ENCODE measurements at regions not wholly inside any gene's neighbourhood (a gene's known extent, or its start where the extent isn't known, plus 50 kb on each side); places are given as distances from the start of the nearest gene placed in this dataset.
"Not testable (repeated sequence)": the region's sequence is repeated elsewhere in the genome, so short reads cannot be mapped to it uniquely, and the experiment has no call there.

- DNase-seq, result no peak
Observed at GRCh38 chr10:63675171-63675570, 154.0 kb downstream of the REEP3 start.

DNA sequence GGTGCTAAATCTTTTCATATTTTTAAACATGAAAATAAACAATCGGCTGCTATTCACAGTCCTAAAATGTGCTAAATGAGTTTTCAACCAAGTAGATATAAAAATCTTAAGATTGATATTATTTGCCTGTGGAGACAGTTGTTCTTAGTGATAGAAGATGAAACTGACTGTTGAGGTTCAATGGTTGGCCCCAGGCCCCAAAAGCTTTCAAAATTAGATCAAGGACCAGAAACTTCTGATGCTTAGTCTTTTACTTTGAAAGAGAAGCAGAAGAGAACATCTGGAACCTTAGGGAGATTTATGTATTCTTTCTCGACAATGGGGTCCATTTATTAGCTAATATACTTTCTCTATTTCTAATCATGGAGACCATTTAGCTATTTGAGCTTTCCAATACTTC is 155.8 kb downstream of the REEP3 start:
- DNase-seq, result no peak

DNA sequence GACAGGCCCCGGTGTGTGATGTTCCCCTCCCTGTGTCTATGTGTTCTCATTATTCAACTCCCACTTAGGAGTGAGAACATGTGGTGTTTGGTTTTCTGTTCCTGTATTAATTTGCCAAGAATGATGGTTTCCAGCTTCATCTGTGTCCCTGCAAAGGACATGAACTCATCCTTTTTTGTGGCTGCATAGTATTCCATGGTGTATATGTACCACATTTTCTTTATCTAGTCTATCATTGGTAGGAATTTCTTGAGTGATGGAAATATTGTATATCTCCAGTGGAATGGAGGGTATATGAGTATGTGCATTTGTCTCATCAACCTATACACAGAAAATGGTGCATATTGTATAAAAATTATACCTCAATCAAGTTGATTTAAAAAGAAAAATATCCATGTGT is 159.3 kb downstream of the REEP3 start:
- DNase-seq, result not testable (repeated sequence)

GRCh38 chr10:63681993-63682697 is 160.9 kb downstream of the REEP3 start:
- DNase-seq, result no peak

DNA sequence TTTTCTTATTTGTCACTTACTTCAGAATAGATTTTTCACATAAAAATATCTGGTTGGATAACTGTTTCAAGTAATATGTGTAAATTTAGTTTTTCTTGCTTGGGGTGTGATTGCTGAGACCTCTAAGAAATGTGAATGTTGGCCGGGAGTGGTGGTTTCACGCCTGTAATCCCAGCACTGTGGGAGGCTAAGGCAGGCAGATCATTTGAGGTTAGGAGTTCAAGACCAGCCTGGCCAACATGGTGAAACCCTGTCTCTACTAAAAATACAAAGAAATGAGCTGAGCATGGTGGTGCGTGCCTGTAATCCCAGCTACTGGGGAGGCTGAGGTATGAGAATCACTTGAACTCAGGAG is 161.5 kb downstream of the REEP3 start:
- DNase-seq, result not testable (repeated sequence)

DNA sequence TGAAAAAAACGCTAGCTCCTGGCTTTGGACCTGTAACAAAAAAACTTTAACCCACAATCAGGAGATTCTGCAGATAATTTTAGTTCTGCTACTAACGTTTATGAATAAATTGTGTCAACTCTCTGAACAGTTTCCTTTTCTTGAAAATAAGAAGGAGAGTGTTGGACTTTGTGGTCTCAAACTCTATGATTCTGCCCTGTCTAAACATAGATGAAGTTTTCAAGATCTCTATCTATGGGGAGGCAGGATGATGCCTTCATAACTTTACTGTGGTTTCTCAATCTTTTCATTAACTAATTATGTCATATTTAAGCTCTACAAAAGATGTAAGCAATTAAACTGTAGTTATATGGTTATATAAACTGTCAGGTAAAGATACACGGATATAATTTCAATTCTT is 162.0 kb downstream of the REEP3 start:
- no peak for DNase-seq

DNA sequence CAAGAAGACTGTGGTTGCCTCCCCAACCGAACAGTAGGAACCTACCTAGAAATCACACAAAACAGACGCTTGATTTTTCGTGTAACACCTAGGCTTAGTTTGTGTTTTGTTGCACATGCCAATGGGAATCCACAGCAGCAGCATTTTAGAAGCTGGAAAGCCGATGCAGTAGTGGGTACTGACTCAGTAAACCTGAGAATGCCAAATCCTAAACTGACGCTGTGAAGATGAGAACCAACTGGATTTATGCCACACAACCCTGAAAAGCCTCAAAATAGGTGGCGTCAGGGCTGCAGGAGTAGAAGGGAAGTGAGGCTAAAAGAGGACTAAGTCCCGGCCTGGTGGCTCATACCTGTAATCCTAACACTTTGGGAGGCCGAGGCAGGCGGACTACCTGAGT is 162.5 kb downstream of the REEP3 start:
- no peak for DNase-seq

DNA sequence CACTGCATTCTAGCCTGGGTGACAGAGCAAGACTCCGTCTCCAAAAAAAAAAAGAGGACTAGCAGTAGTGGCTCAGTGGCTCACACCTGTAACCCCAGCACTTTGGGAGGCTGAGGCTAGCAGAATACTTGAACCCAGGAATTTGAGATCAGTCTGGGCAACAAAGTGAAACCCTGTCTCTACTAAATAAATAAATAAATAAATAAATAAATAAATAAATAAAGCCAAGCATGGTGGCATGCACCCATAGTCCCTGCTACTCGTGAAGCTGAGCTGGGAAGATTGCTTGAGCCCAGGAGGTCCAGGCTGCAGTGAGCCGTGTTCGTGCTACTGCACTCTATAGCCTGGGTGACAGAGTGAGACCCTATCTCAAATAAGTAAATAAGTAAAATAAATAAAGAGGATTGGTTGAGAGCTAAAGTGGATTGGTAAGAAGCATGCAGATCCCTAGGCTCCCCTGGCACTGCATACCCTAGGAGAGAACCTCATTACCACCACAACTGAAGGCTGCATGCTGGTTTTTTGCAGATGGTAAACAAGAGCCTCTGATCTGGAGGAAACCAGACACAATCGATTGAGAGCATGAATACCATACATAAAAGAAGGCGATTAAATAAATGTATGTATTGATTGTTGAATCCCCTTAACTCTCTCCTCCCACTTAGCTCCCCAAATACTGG is 163.2 kb downstream of the REEP3 start:
- no peak for DNase-seq

- no peak for DNase-seq
Observed at GRCh38 chr10:63689768-63690167, 168.6 kb downstream of the REEP3 start.

DNA sequence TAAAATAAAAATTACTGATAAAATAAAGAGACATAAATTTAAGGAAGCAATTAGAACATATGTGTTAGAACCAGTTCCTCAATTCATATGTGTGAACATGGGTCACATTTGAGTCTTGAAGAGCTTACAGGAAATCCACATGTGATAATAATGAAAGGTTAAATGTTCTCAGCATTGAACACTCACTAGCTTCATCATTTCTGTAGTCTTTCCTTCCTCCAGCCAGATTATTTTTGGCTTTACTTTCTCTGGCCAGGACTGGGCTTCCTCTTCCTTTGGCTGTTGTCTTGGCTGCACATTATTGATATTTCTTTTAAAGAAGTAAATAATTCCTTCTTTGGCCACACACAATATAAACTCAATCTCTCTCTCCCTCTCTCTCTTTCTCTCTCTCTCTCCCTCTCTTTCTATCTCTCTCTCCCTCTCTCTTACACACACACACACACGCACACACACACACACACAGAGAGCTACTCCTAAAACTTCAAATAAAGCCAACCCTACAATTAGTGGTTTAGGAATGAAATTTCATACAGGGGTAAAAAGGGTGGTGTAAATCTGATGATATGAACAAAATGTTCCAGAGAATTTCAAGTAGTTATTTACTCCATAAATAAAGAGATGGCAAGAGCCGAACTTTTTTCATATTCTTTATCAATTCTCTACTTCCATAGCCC is 171.2 kb downstream of the REEP3 start:
- DNase-seq, result no peak

DNA sequence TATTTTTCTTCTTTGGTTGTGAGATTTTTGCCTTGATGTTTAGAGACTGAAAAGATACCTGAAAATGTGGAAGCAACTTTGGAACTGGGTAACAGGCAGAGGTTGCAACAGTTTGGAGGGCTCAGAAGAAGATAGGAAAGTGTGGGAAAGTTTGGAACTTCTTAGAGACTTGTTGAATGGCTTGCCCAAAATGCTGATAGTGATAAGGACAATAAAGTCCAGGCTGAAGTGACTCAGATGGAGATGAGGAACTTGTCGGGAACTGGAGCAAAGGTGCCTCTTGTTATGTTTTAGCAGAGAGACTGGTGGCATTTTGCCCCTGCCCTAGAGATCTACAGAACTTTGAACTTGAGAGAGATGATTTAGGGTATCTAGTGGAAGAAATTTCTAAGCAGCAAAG is 171.8 kb downstream of the REEP3 start:
- DNase-seq, result not testable (repeated sequence)

- DNase-seq, result no peak
Observed at GRCh38 chr10:63696205-63696604, 175.0 kb downstream of the REEP3 start.

GRCh38 chr10:63697956-63698786 is 177.0 kb downstream of the REEP3 start:
- DNase-seq, result no peak

DNA sequence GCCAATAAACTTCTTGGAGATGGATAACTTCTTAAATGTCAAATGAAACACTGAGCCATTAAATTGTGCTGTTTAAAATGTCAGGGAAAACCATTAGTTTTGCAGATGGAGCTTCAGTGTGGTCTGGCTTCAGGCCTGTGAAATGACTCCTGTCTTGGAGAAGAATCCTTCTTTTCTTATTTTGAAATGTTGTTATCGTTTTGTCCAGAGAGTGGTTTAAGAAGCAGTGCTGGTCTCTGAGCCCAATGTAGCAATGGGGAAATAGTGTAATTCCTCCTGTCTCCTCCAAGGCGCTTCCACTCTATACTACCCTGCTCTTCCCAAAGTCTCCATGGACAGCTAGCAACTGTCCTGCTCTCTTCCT is 177.6 kb downstream of the REEP3 start:
- no peak for DNase-seq

DNA sequence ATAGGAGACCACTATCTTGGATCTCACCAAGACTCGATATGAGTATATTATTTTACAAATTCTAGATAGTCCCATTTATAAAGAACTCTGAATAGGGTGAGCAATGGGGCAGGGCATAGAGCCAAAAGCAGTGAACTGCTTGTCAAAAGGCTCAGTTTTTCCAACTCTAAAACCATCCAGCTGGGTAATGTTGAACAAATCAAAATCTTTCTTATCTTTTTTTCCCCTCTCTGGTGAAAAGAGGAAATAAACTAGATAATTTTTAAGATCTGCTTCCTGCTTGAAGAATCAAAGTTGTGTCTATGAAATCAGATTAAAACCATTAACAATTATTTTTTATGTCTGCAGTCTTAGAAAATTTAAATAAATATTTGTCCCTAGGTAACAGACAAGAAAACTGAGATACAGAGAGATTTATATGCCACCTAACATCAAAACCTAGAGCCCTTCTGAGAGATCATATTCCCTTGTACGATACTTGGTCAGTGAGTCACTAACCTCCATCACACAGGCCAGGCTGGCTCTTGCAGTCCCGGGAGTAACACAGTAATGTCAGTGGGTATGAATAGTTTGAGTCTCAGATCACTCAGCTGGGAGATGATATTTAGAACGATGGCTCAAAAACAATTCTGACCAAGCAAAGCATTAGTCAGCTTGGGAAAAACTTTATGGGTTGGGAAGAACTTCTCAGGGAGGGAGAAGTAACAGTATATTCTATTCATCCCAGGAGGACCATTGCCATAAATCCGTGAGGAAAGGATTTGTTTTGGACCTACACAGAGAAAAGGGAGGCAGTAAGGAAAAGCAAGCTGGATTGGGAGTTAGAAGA is 178.8 kb downstream of the REEP3 start:
- DNase-seq, result no peak

GRCh38 chr10:63700631-63701156 is 179.5 kb downstream of the REEP3 start:
- DNase-seq, result no peak

GRCh38 chr10:63702092-63702491 is 180.9 kb downstream of the REEP3 start:
- DNase-seq, result no peak

DNA sequence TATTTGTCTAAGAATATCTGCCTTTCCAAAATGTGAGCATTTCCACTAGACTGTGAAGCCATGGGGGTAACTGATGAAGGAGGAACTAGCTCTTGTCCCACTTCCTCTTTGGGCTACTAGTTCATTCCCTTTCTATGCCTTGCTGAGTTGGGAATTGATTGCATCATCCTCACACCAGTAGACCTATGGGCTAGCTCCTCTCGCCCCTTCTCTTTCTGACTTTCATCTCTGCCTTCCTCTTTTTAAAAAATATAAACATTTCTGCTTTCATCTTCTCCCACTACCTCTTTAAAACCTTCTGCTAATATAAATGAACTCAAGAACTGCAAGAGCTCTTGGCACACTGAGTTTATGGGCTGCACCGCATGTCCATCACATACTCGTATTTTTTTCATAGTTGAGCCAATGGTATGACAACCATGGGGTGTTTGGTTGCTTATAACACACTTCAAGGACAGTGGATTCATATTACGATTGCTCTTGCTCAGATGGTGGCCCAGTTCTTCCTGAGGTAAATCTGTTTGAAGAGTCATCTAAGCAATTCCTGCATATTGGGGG is 182.0 kb downstream of the REEP3 start:
- DNase-seq, result no peak

- no peak for DNase-seq
Observed at GRCh38 chr10:63703740-63704345, 182.6 kb downstream of the REEP3 start.

DNA sequence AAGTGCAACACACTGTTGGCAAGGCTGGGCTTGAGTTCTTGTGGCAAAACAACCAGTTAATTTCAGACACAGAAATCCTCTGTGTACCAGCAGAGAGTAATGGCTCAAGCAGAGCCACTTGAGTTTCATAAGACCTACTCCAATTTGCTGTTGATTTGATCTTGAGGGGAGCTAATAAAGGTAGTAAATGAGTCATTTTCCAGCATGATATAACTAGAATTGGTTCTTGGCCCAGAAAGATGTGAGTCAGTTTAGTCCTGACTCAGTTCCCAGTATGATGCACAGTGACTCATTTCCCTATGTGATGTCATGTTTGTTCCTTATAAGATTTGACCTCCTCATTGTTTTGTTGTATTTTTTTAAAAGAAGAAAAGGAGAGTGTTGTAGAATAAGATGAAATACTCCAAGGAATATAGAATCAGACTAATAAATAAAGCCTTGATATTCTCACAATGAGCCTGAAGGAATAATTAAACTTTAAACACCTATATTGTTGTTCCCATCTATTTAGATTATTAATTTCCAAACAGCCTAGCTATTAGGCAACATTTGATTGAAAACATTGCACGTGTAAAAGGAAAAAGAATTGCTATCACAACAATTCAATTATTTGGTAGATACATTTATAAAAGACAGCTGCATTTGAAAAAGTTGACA is 186.2 kb downstream of the REEP3 start:
- DNase-seq, result no peak

GRCh38 chr10:63708421-63708820 is 187.2 kb downstream of the REEP3 start:
- DNase-seq, result no peak
